DND-41 (cell line): ENCODE measurements at regions not wholly inside any gene's neighbourhood (a gene's known extent, or its start where the extent isn't known, plus 50 kb on each side); places are given as distances from the start of the nearest gene placed in this dataset.

Source experiments
- ATAC-seq: fragments of 200-7000 bp; cut with Tn5 transposase; 3 replicates; pipeline ENCODE4 v1.9.1; 2021; ENCODE audit warnings: low read depth; ENCODE audit not compliant: insufficient read depth
- DNase-seq: peaks from one replicate; pipeline ENCODE4 v3.0.0-alpha.2; 2020
- H2AFZ ChIP-seq: 2 replicates; pipeline ENCODE4 v1.6.0; 2012; ENCODE audit warnings: low read depth, low read length
- H3K27ac ChIP-seq: 2 replicates; pipeline ENCODE4 v1.5.1; 2012; ENCODE audit warnings: low read length, inconsistent platforms
- H3K27me3 ChIP-seq: fragments of 200-600 bp; sonication (generic); 2 replicates; pipeline ENCODE4 v1.6.0; 2012; ENCODE audit warnings: low read length, mild to moderate bottlenecking, inconsistent platforms; ENCODE audit not compliant: insufficient read depth, poor library complexity
- H3K36me3 ChIP-seq: 2 replicates; pipeline ENCODE4 v1.5.1; 2012; ENCODE audit warnings: low read length, inconsistent platforms; ENCODE audit not compliant: insufficient read depth
- H3K4me1 ChIP-seq: 2 replicates; pipeline ENCODE4 v1.5.1; 2012; ENCODE audit warnings: mild to moderate bottlenecking, low read length; ENCODE audit not compliant: insufficient read depth
- H3K4me2 ChIP-seq: 2 replicates; pipeline ENCODE4 v1.6.0; 2012; ENCODE audit warnings: mild to moderate bottlenecking, moderate library complexity, low read length, inconsistent platforms; ENCODE audit not compliant: insufficient read depth
- H3K4me3 ChIP-seq, 2 experiments: fragments of 200-600 bp in 1 of 2; shearing (Covaris generic) in 1 of 2; 2 replicates each; pipeline ENCODE4 v1.5.1; 2012 to 2016; ENCODE audit warnings: inconsistent platforms in 2 of 2, low read length in 2 of 2, mild to moderate bottlenecking in 2 of 2, low read depth in 1 of 2, moderate library complexity in 1 of 2
- H3K79me2 ChIP-seq: 2 replicates; pipeline ENCODE4 v1.6.0; 2012; ENCODE audit warnings: low read length, inconsistent platforms; ENCODE audit not compliant: insufficient read depth
- H3K9ac ChIP-seq: 2 replicates; pipeline ENCODE4 v1.6.0; 2012; ENCODE audit warnings: low read depth, mild to moderate bottlenecking, inconsistent platforms, low read length, moderate library complexity
- H3K9me3 ChIP-seq: 2 replicates; pipeline ENCODE4 v1.5.1; 2012; ENCODE audit warnings: low read length, moderate library complexity, mild to moderate bottlenecking, inconsistent platforms; ENCODE audit not compliant: insufficient read depth, severe bottlenecking
- H4K20me1 ChIP-seq: 2 replicates; pipeline ENCODE4 v1.6.0; 2012; ENCODE audit warnings: low read length; ENCODE audit not compliant: insufficient read depth
- EZH2 ChIP-seq: IDR thresholded peaks from 3 replicates; pipeline ENCODE4 v1.6.1; 2012; ENCODE audit warnings: borderline replicate concordance, low read depth, mild to moderate bottlenecking, moderate library complexity, low read length, inconsistent platforms; ENCODE audit not compliant: severe bottlenecking
- TF ChIP-seq, protein P1 (sequence below): IDR thresholded peaks from 2 replicates; pipeline ENCODE4 v1.5.1; 2012; ENCODE audit warnings: borderline replicate concordance, low read length, moderate library complexity, mild to moderate bottlenecking; ENCODE audit not compliant: poor library complexity, severe bottlenecking; ENCODE audit errors: extremely low read depth

DNA sequence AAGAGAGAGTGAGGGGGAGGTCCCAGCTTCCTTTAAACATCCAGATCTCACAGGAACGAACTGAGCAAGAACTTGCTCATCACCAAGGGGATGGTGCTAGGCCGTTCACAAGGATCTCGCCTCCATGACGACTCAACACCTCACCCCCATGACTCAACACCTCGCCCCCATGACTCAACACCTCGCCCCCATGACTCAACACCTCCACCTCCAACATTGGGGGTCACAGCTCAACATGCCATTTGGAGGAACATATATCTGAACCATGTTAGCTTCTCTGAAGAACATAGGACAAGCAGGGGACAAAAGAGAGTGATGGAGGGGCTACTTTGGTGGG is 66.0 kb upstream of the LHX5 start:
- DNase-seq (no peak), ATAC-seq (no peak)
- Histone ChIP-seq H3K27me3 (peaks cover 10% of the 10 kb centered on the region), H3K9me3 (no peaks in the 10 kb centered on the region), H3K27ac (no peak overlapping the region), H3K4me2 (no peak overlapping the region), H3K36me3 (no peaks in the 10 kb centered on the region), H2AFZ (no peak overlapping the region), H3K79me2 (no peaks in the 10 kb centered on the region), H4K20me1 (no peaks in the 10 kb centered on the region), H3K4me1 (no peaks in the 10 kb centered on the region), H3K9ac (no peak overlapping the region), H3K4me3 (no peak overlapping the region)
- no peak for TF ChIP-seq EZH2
- TF ChIP-seq, protein P1, sequence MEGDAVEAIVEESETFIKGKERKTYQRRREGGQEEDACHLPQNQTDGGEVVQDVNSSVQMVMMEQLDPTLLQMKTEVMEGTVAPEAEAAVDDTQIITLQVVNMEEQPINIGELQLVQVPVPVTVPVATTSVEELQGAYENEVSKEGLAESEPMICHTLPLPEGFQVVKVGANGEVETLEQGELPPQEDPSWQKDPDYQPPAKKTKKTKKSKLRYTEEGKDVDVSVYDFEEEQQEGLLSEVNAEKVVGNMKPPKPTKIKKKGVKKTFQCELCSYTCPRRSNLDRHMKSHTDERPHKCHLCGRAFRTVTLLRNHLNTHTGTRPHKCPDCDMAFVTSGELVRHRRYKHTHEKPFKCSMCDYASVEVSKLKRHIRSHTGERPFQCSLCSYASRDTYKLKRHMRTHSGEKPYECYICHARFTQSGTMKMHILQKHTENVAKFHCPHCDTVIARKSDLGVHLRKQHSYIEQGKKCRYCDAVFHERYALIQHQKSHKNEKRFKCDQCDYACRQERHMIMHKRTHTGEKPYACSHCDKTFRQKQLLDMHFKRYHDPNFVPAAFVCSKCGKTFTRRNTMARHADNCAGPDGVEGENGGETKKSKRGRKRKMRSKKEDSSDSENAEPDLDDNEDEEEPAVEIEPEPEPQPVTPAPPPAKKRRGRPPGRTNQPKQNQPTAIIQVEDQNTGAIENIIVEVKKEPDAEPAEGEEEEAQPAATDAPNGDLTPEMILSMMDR: no peak

DNA sequence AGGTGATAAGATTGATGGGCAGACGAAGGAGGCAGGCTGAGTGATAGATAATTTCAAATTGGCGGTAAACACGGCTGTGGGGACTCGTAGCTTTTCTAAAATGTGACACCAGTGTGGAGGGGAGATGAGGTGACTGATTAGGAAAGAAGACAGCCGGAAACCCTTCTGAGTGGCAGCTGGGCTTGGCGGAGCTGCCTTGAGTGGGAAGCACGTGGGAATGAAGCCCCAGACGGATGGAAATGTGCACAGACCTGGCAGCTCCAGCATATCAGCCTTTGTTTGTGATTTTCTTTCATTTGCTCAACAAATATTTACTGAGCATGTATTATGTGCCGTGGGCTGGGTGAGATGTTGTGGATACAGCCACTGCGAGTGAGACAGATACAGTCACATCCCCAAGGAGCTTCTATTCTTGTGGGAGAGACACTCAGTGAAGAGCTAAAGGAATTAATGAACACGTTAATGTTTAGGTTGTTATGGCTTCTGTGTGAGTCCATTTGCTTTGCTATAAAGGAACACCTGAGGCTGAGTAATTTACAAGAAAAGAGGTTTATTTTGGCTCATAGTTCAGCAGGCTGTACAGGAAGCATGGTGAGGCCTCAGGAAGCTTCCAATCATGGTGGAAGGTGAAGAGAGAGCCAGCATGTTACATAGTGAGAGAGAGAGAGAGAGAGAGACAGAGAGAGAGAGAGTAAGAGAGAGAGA is 65.5 kb upstream of the LHX5 start:
- peaks cover 7% of the 10 kb centered on the region for H3K27me3 ChIP-seq
- no peaks in the 10 kb centered on the region for H3K36me3 ChIP-seq
- ATAC-seq (no peak), DNase-seq (no peak)
- H3K4me1 ChIP-seq: no peaks in the 10 kb centered on the region
- no peak overlapping the region for H2AFZ ChIP-seq
- H3K9ac ChIP-seq: no peak overlapping the region
- no peak overlapping the region for H3K4me2 ChIP-seq
- no peaks in the 10 kb centered on the region for H3K79me2 ChIP-seq
- TF ChIP-seq EZH2: no peak
- TF ChIP-seq, protein P1: no peak
- no peak overlapping the region for H3K27ac ChIP-seq
- H3K4me3 ChIP-seq: no peak overlapping the region
- H4K20me1 ChIP-seq: no peaks in the 10 kb centered on the region
- H3K9me3 ChIP-seq: no peaks in the 10 kb centered on the region

DNA sequence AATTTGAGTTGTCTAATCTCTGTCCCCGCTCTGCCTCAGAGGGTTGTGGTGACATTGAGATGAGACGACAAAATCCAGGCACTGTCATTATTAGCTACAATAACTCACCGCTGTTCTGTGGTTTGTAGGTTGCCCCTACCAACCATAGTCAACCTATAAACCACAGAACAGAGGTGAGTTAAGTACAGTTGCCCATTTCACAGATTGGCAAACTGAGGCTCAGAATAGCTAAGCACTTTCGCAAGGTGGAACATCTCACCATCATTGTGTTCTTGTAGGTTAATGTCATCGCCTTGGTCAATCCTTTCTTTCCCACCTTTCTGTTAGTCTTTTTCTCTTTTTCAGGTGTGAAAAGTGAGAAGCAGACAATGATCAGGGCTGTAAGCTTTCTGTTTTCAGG is 63.4 kb upstream of the LHX5 start:
- Histone ChIP-seq H3K4me1 (no peaks in the 10 kb centered on the region), H3K27ac (no peak overlapping the region), H3K9me3 (no peaks in the 10 kb centered on the region), H3K4me3 (no peak overlapping the region), H2AFZ (no peak overlapping the region), H3K4me2 (no peak overlapping the region), H3K79me2 (no peaks in the 10 kb centered on the region), H3K36me3 (no peaks in the 10 kb centered on the region), H3K9ac (no peak overlapping the region), H3K27me3 (no peaks in the 10 kb centered on the region), H4K20me1 (no peaks in the 10 kb centered on the region)
- DNase-seq: no peak
- no peak for TF ChIP-seq EZH2
- TF ChIP-seq, protein P1: no peak
- ATAC-seq: no peak
